Natural killer cell (primary cell): ENCODE measurements at regions not wholly inside any gene's neighbourhood (a gene's known extent, or its start where the extent isn't known, plus 50 kb on each side); places are given as distances from the start of the nearest gene placed in this dataset.
"Not testable (repeated sequence)": the region's sequence is repeated elsewhere in the genome, so short reads cannot be mapped to it uniquely, and the experiment has no call there.

ENCODE experiments used
- ATAC-seq, 3 donors: fragments of 150-1000 bp in 2 of 3; fragments of 200-7000 bp in 1 of 3; cut with Tn5 transposase; 1 replicate in 1 of 3; 2 replicates in 2 of 3; pipeline ENCODE4 v1.10.0; 2021; ENCODE audit warnings: mild to moderate bottlenecking in 2 of 3, moderate library complexity in 2 of 3
- DNase-seq, 2 donors: peaks; one replicate each; pipeline versions ENCODE4 v3.0.0 to v3.0.0-alpha.2; 2013 to 2021; ENCODE audit warnings: mixed read lengths in 1 of 2
- H3K27ac ChIP-seq: one replicate; pipeline ENCODE4 v1.5.1; 2013; ENCODE audit warnings: mild to moderate bottlenecking, low read length
- H3K27me3 ChIP-seq: one replicate; pipeline ENCODE4 v1.6.1; 2013; ENCODE audit warnings: low read length; ENCODE audit not compliant: control insufficient read depth, insufficient read depth
- H3K36me3 ChIP-seq: one replicate; pipeline ENCODE4 v1.6.1; 2013; ENCODE audit warnings: low read length; ENCODE audit not compliant: control insufficient read depth, insufficient read depth
- H3K4me1 ChIP-seq: one replicate; pipeline ENCODE4 v1.6.1; 2013; ENCODE audit warnings: low read length; ENCODE audit not compliant: control insufficient read depth, insufficient read depth
- H3K4me3 ChIP-seq: one replicate; pipeline ENCODE4 v1.5.1; 2013; ENCODE audit warnings: low read length
- H3K9me3 ChIP-seq: one replicate; pipeline ENCODE4 v1.6.1; 2013; ENCODE audit warnings: low read length; ENCODE audit not compliant: control insufficient read depth, insufficient read depth
- H3K27ac Mint-ChIP-seq, 2 donors: one replicate each; pipeline ENCODE4 v1.8.0; 2022; ENCODE audit warnings: mild to moderate bottlenecking in 2 of 2, mixed read lengths in 2 of 2, moderate library complexity in 1 of 2
- H3K27me3 Mint-ChIP-seq, 2 donors: one replicate each; pipeline ENCODE4 v1.8.0; 2022; ENCODE audit warnings: low read depth in 2 of 2, mixed read lengths in 2 of 2
- H3K36me3 Mint-ChIP-seq: one replicate; pipeline ENCODE4 v1.8.0; 2022; ENCODE audit warnings: mixed read lengths
- H3K4me1 Mint-ChIP-seq, 2 donors: one replicate each; pipeline ENCODE4 v1.8.0; 2022; ENCODE audit warnings: mixed read lengths in 2 of 2
- H3K4me3 Mint-ChIP-seq: one replicate; pipeline ENCODE4 v1.8.0; 2022; ENCODE audit warnings: mild to moderate bottlenecking, moderate library complexity, mixed read lengths
- H3K9me3 Mint-ChIP-seq, 2 donors: one replicate each; pipeline ENCODE4 v1.8.0; 2022; ENCODE audit warnings: mixed read lengths in 2 of 2
- WGBS: methylation state at CpG from one replicate; pipeline ENCODE4 v1.1.7; 2013; ENCODE audit warnings: missing lambda C conversion rate; ENCODE audit not compliant: insufficient coverage; 5-methylcytosine and 5-hydroxymethylcytosine counted together
- intact Hi-C: fragments of 100-400 bp; cut with micrococcal nuclease; formaldehyde crosslinking; loops from one replicate; pipeline ENCODE4 v1.14.2; 2022
- TF ChIP-seq, protein P1 (sequence below): fragments of 200-600 bp; IDR thresholded peaks from one replicate; pipeline ENCODE4 v1.8.0; 2022; ENCODE audit warnings: antibody characterized with exemption

DNA sequence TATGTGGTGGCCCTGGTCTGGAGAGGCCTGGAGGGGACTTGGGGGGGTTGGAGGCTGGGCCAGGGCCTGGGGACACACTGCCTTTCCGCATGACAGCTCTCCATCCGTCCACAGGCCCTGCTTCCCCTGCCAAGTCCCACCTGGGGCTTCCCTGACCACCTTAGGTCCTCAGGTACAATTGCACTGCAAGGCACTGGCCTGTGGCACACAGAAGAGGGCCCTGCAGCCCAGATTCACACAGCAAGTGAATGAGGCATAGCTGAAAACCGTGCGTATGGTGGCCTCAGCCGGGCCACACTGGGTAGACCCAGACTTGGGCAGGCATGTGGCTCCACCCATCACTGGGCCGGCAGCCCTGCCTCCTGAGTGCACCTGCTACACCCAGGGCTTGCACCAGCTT is 114.2 kb downstream of the TNFRSF13B start:
- H3K9me3 ChIP-seq, H3K4me1 ChIP-seq, H3K36me3 Mint-ChIP-seq, DNase-seq, intact Hi-C loops, H3K9me3 Mint-ChIP-seq, H3K4me3 ChIP-seq, H3K27me3 ChIP-seq, H3K4me1 Mint-ChIP-seq, H3K4me3 Mint-ChIP-seq, H3K27ac ChIP-seq, H3K36me3 ChIP-seq, H3K27me3 Mint-ChIP-seq, ATAC-seq, H3K27ac Mint-ChIP-seq: not testable (repeated sequence)
- WGBS, result 88% methylated on average over 6 of the region's 6 CpGs

DNA sequence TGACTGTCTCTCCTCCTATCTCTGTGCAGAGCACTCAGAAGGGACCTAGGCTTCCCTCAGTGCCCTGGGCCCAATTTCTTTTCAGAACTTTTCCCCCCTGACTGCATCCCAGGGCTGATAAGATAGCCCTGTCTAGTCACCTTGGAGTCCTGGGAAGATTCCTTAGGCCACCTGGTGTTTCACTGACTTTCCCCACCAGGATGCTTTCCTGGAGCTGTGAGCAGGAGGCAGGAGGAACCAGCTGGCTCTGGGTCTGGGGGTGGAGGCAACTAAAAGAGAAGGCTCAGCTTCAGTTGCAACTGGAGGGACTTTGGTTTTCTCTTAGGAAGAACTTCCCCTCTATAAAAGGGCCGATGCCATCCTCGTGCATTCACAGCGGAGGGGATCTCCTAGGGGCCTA is 115.1 kb downstream of the TNFRSF13B start:
- H3K9me3 Mint-ChIP-seq, H3K4me1 ChIP-seq, H3K36me3 ChIP-seq, H3K27me3 ChIP-seq, intact Hi-C loops, H3K27ac ChIP-seq, H3K4me3 Mint-ChIP-seq, H3K27me3 Mint-ChIP-seq, H3K4me1 Mint-ChIP-seq, H3K27ac Mint-ChIP-seq, ATAC-seq, H3K4me3 ChIP-seq, DNase-seq, H3K36me3 Mint-ChIP-seq, H3K9me3 ChIP-seq: not testable (repeated sequence)
- 70% methylated on average over 3 of the region's 3 CpGs for WGBS

DNA sequence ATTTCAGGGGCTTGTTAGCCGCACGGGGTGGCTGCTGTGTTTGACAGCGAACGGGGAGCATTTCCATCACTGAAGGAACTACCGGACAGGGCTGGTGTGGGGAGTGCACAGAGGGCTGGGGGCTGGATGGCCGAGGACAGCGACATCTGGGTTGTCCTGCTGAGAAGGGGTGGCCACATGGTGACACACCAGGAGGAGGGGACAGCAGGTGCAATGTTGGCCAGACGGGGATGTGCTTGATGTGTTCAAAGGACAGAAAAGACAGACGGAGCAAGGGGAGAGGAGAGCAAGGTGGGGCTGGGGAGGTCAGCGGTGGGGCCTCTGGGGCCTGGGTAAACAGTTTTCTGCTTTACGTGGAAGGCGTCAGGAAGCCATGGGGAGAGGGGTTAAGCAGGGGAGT is 115.7 kb downstream of the TNFRSF13B start:
- H3K4me3 ChIP-seq, H3K4me1 ChIP-seq, H3K27ac ChIP-seq, H3K27me3 Mint-ChIP-seq, H3K9me3 Mint-ChIP-seq, H3K36me3 ChIP-seq, ATAC-seq, DNase-seq, H3K9me3 ChIP-seq, H3K27ac Mint-ChIP-seq, H3K4me3 Mint-ChIP-seq, H3K27me3 ChIP-seq, H3K4me1 Mint-ChIP-seq, intact Hi-C loops, H3K36me3 Mint-ChIP-seq: not testable (repeated sequence)
- WGBS, result 78% methylated on average over 12 of the region's 12 CpGs

DNA sequence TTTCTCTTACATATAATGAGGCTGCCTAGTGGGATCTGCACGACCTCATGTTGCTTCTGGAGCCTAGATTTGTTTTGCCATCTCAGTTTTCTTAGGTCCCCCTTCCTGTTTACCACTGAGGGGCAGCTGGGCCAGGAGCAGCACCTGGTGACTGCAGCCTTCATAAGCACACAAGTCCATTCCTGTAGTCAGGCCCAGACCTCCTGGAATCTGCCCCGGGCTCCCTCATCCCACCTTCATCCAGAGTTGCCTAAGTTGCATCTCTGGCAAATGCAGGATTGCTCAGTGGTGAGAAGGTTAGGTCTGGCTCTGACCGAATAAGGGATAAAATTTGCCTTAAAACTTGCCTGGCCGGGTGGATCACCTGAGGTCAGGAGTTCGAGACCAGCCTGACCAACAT is 117.3 kb downstream of the TNFRSF13B start:
- H3K27me3 ChIP-seq, H3K27me3 Mint-ChIP-seq, H3K27ac Mint-ChIP-seq, H3K36me3 Mint-ChIP-seq, H3K36me3 ChIP-seq, DNase-seq, ATAC-seq, H3K4me1 Mint-ChIP-seq, H3K27ac ChIP-seq, intact Hi-C loops, H3K4me1 ChIP-seq, H3K4me3 ChIP-seq, H3K9me3 Mint-ChIP-seq, H3K9me3 ChIP-seq, H3K4me3 Mint-ChIP-seq: not testable (repeated sequence)
- 83% methylated on average over 5 of the region's 5 CpGs for WGBS

DNA sequence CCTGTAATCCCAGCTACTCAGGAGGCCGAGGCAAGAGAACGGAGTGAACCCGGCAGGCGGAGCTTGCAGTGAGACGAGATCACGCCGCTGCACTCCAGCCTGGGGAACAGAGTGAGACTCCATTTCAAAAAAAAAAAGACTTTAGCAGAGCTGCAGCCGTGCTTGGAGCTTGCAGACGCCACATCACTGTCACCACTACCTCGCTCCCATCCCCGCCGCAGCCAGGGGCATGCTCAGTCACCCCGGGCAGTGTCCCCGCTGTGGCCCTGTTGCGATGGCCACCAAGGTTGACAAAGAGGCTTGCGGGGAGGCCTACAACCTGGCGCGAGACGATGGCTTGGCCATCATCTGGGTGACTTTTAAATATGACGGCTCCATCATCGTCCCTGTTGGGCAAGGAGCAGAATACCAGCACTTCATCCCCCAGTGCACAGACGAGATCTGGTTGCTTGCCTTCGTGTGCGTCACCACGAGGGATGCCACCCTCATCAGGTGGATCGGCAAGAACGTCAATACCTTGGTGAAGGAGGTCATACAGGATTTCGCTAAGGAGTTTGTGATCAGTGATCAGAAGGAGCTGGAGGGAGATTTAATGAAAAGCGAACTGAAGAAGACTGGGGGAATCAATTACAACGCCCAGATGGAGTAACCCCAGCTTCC is 118.1 kb downstream of the TNFRSF13B start:
- no peak for DNase-seq
- no peaks in the 10 kb centered on the region for H3K36me3 Mint-ChIP-seq
- H3K4me1 Mint-ChIP-seq, result no peaks in the 10 kb centered on the region
- Histone ChIP-seq H3K27ac (no peak overlapping the region), H3K27me3 (no peaks in the 10 kb centered on the region), H3K4me3 (no peak overlapping the region), H3K4me1 (no peaks in the 10 kb centered on the region), H3K36me3 (no peaks in the 10 kb centered on the region), H3K9me3 (no peaks in the 10 kb centered on the region)
- no peak overlapping the region for H3K4me3 Mint-ChIP-seq
- intact Hi-C loops, result no loop called here
- ATAC-seq, result no peak
- 89% methylated on average over 30 of the region's 30 CpGs for WGBS
- H3K9me3 Mint-ChIP-seq, result no peaks in the 10 kb centered on the region
- TF ChIP-seq, protein P1, sequence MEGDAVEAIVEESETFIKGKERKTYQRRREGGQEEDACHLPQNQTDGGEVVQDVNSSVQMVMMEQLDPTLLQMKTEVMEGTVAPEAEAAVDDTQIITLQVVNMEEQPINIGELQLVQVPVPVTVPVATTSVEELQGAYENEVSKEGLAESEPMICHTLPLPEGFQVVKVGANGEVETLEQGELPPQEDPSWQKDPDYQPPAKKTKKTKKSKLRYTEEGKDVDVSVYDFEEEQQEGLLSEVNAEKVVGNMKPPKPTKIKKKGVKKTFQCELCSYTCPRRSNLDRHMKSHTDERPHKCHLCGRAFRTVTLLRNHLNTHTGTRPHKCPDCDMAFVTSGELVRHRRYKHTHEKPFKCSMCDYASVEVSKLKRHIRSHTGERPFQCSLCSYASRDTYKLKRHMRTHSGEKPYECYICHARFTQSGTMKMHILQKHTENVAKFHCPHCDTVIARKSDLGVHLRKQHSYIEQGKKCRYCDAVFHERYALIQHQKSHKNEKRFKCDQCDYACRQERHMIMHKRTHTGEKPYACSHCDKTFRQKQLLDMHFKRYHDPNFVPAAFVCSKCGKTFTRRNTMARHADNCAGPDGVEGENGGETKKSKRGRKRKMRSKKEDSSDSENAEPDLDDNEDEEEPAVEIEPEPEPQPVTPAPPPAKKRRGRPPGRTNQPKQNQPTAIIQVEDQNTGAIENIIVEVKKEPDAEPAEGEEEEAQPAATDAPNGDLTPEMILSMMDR, result no peak
- H3K27me3 Mint-ChIP-seq, result peaks cover 0 to 3% of the 10 kb centered on the region in 2 donors
- H3K27ac Mint-ChIP-seq, result no peak overlapping the region

DNA sequence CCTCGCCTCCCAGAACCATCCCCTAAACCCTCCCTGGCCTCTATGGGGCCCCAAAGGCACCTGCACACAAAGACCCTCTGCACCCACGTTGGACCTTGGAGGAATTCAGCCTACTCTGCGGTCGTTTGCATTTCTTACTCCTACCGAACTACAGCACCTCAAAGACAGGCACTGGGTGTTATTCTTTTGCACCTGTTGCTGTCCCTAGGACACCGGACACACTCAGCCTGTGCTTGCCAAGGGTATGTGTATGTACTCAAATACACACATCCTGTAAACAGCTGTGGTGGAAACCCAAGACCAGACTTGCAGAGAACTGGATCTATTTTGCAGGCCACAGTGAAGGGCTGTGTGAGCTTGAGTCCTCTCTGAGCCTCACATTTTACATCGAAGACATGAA is 122.1 kb downstream of the TNFRSF13B start:
- H3K4me1 ChIP-seq, H3K27ac Mint-ChIP-seq, H3K4me3 Mint-ChIP-seq, H3K27ac ChIP-seq, H3K4me1 Mint-ChIP-seq, H3K36me3 ChIP-seq, H3K4me3 ChIP-seq, H3K36me3 Mint-ChIP-seq, DNase-seq, H3K27me3 Mint-ChIP-seq, H3K9me3 ChIP-seq, intact Hi-C loops, ATAC-seq, H3K9me3 Mint-ChIP-seq, H3K27me3 ChIP-seq: not testable (repeated sequence)
- 50% methylated on average over 1 of the region's 7 CpGs for WGBS

DNA sequence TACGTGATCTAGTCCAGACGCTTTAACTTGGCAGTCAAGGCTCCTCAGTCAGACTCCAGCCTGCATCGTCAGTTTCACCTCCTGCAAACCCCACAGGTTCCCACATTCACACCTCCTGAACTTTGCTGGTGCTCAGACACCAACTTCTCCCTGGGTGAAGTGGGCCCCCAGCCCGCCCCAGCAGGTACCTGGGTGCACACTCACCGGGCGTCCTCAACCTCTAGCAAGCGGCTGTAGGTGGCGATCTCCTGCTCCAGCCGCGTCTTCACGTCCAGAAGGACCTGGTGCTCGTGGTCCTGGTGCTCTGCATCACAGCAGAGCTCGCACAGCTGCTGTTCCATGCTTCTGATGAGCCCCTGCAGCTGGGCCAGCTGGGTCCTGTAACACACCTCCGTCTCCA is 122.9 kb downstream of the TNFRSF13B start:
- intact Hi-C loops, H3K27me3 ChIP-seq, H3K9me3 ChIP-seq, H3K4me3 Mint-ChIP-seq, H3K27ac Mint-ChIP-seq, H3K27me3 Mint-ChIP-seq, H3K27ac ChIP-seq, H3K36me3 ChIP-seq, H3K4me1 ChIP-seq, H3K36me3 Mint-ChIP-seq, DNase-seq, H3K9me3 Mint-ChIP-seq, H3K4me3 ChIP-seq, ATAC-seq, H3K4me1 Mint-ChIP-seq: not testable (repeated sequence)
- WGBS, result 83% methylated on average over 3 of the region's 14 CpGs
